Right cardiac atrium (tissue), 5 donors: ENCODE measurements at regions not wholly inside any gene's neighbourhood (a gene's known extent, or its start where the extent isn't known, plus 50 kb on each side); places are given as distances from the start of the nearest gene placed in this dataset.

ENCODE experiments used
- ATAC-seq, 2 donors: fragments of 200-7000 bp; cut with Tn5 transposase; one replicate each; pipeline versions ENCODE4 v1.8.0 to v1.9.1; 2020; ENCODE audit warnings: moderate library complexity in 2 of 2, mild to moderate bottlenecking in 1 of 2
- DNase-seq, 3 donors: peaks; one replicate each; pipeline ENCODE4 v3.0.0-alpha.2; 2020
- H3K27ac ChIP-seq: one replicate; pipeline ENCODE4 v1.5.1; 2013; ENCODE audit warnings: mild to moderate bottlenecking, low read length, control low read depth, moderate library complexity
- H3K27me3 ChIP-seq: one replicate; pipeline ENCODE4 v1.6.1; 2013; ENCODE audit not compliant: control insufficient read depth, insufficient read depth
- H3K4me1 ChIP-seq: one replicate; pipeline ENCODE4 v1.6.1; 2013; ENCODE audit warnings: low read length; ENCODE audit not compliant: control insufficient read depth, insufficient read depth
- H3K4me3 ChIP-seq: one replicate; pipeline ENCODE4 v1.5.1; 2013; ENCODE audit warnings: low read length, control low read depth
- H3K9me3 ChIP-seq: one replicate; pipeline ENCODE4 v1.6.1; 2013; ENCODE audit warnings: low read length; ENCODE audit not compliant: control insufficient read depth
- WGBS: extraction: QIAGEN DNeasy Blood & Tissue Kit; methylation state at CpG from one replicate; pipeline ENCODE4 v1.1.7; 2013; 5-methylcytosine and 5-hydroxymethylcytosine counted together
- intact Hi-C, 4 donors: fragments of 100-400 bp; cut with DNase I; formaldehyde crosslinking; loops; one replicate each; pipeline versions ENCODE4 v1.11.0 to v1.14.0; 2022 to 2023
- donor health status: healthy with polysubstance abuse.
- donor health status: DM: no; HTN: yes; CAD: no.
- donor health status: DM: no; HTN: no; CAD: no.
- donor health status: DM: no; HTN: yes; CAD: no; lungs with severe emphysema.
- donor health status: DM: yes; HTN: yes; CAD: no.

DNA sequence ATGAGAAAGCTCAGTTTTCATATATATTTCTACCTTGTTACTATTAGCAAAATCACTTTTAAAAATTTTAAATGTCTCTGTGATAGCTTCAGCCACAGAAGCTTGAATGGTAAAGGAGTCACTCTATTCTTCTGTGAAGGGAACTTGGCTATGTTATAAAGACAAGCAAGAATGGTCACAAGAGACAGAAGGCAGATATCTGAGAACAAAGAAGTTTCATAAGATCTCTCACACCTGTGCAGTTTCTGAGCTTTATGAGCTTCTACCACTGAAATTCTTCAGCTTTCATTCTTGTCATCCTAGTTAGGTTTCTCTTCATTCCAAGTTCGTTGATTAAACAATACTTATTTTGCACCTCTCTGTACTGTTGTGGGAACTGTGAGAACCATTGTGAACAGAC, 853.4 kb downstream of the IGSF11 start:
- H3K4me1 ChIP-seq, result no peaks in the 10 kb centered on the region
- intact Hi-C loops, result no loop called here
- no peak overlapping the region for H3K4me3 ChIP-seq
- no peak for DNase-seq
- no peaks in the 10 kb centered on the region for H3K27me3 ChIP-seq
- no peak overlapping the region for H3K27ac ChIP-seq
- no peak for ATAC-seq
- WGBS, result 51% methylated on average over 1 of the region's 1 CpG
- no peaks in the 10 kb centered on the region for H3K9me3 ChIP-seq

DNA sequence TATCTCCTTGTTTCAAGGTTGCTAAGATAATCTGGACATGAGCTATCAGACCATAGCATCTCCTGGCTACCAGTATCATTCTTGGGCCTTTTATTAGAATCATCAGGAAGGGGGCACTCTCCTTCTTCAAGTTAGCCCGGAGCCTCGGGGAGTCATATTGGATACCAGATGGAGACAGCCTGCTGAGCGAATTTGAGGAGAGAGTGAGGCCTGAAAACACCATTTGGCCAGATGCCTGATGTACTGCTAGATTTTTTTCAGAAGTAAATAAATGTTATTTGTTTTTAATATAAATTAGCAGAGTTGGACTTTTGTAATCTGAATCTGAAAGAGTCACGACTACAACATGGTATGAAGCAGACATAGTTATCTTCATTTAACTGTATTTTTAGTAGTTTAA, 848.6 kb downstream of the IGSF11 start:
- Histone ChIP-seq H3K27ac (no peak overlapping the region), H3K9me3 (no peaks in the 10 kb centered on the region), H3K4me1 (no peaks in the 10 kb centered on the region), H3K27me3 (no peaks in the 10 kb centered on the region), H3K4me3 (no peak overlapping the region)
- 60% methylated on average over 4 of the region's 4 CpGs for WGBS
- ATAC-seq, result no peak
- no peak for DNase-seq
- intact Hi-C loops, result no loop called here

DNA sequence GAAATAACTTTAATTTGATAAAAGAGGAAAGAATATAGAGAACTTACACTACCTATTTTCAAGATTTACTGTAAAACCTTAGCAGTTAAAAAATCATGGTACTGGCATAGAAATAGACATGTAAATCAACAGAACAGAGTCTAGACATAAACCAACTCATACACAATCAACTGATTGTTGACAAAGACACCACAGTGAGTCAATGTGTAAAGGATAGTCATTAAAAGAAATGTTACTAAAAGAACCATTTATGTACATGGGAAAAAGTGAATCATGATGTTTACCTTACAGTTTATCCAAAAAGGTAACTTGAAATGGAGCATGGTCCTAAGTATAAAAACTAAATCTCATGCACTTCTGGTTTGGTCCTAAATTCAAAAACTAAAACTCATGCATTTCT, 847.4 kb downstream of the IGSF11 start:
- Histone ChIP-seq H3K9me3 (no peaks in the 10 kb centered on the region), H3K4me1 (no peaks in the 10 kb centered on the region), H3K27me3 (no peaks in the 10 kb centered on the region), H3K4me3 (no peak overlapping the region), H3K27ac (no peak overlapping the region)
- ATAC-seq (no peak), DNase-seq (no peak)
- intact Hi-C loops, result no loop called here

DNA sequence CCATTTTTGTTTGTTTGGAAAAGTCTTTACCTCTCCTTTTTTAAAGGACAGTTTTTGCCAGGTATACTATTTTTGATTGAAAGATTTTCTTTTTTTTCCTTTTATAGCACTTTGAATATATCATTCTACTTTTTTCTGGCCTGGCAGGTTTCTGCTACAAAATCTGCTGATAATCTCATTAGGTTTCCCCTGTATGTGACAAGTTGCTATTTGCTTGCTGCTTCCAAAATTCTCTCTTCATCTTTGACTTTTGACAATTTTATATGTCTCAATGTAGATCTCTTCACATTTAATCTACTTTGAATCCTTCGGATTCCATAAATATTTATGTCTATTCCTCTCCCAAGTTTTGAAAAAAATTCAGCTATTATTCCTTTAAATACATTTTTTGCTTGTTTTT, 838.5 kb downstream of the IGSF11 start:
- 76% methylated on average over 1 of the region's 1 CpG for WGBS
- Histone ChIP-seq H3K9me3 (no peaks in the 10 kb centered on the region), H3K27me3 (no peaks in the 10 kb centered on the region), H3K27ac (no peak overlapping the region), H3K4me3 (no peak overlapping the region), H3K4me1 (no peaks in the 10 kb centered on the region)
- DNase-seq (no peak), ATAC-seq (no peak)
- intact Hi-C loops, result no loop called here

DNA sequence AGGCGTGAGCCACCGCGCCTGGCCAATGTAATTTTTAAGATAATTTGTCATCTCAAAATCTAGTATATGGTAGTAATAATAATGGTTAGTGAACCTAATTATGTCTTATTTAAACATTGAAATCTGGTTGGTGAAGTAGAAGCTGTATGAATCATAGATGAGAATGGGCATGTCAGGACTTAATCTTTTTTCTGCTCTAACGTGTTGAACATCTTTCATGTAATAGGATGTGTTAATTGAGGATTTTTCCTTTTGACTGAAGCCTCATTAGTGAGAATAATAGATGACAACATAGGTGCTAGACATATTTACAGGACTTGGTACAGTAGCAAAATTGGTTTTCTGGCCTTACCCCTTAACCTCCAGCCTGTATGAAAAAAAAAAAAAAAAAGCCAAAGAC, 835.6 kb downstream of the IGSF11 start:
- no peak for DNase-seq
- H3K4me1 ChIP-seq, result no peaks in the 10 kb centered on the region
- intact Hi-C loops, result no loop called here
- no peak for ATAC-seq
- H3K4me3 ChIP-seq, result no peak overlapping the region
- no peaks in the 10 kb centered on the region for H3K9me3 ChIP-seq
- H3K27ac ChIP-seq, result no peak overlapping the region
- WGBS, result 88% methylated on average over 4 of the region's 4 CpGs
- H3K27me3 ChIP-seq, result no peaks in the 10 kb centered on the region

DNA sequence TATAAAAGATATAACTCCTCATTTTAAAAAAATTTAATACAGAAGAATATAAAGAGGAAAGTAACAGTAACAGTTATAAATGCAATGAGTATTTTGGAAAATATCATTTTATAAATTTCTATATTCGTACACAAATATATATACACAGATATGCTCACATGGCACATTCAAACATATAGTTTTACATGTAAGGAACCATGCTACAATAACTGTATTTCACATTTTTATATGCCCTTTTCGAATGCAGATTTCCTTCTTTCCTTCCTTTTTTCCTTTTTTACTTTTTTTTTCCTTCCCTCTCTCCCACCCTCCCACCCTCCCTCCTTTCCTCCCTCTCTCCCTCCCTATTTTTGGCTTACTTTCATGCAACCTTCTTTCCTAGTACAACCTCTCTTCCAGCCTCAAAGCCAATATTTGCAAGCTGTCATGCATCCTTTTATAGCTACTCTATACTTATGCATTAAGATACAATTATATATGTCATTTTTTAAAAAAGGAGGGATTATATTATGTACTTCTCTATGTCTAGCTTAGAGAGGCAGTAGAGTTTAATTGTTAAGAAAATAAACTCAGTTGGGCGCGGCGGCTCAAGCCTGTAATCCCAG, 830.5 kb downstream of the IGSF11 start:
- Histone ChIP-seq H3K4me1 (no peaks in the 10 kb centered on the region), H3K27ac (no peak overlapping the region), H3K4me3 (no peak overlapping the region), H3K9me3 (no peaks in the 10 kb centered on the region), H3K27me3 (no peaks in the 10 kb centered on the region)
- 89% methylated on average over 5 of the region's 5 CpGs for WGBS
- intact Hi-C loops, result no loop called here
- DNase-seq (no peak), ATAC-seq (no peak)

DNA sequence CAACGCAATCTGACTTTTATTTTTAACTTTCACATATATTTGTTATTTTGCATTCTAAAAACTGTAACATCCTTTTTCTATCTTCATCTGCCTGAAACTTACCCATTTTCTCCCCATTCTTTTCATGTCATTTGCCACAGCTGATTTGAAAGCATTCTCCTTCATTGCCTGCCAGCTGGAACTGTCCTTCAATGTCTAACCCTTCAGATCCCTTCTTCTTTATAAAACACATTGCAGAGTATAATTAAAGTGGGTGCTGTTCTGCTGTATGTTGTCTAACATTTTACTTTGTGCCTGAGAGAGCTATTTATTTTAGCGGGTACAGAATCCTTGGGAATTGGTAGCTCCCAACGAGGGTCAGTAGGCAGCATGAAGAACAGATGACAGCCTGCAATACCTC, 827.4 kb downstream of the IGSF11 start:
- Histone ChIP-seq H3K27me3 (no peaks in the 10 kb centered on the region), H3K4me1 (no peaks in the 10 kb centered on the region), H3K4me3 (no peak overlapping the region), H3K27ac (no peak overlapping the region), H3K9me3 (no peaks in the 10 kb centered on the region)
- 65% methylated on average over 3 of the region's 3 CpGs for WGBS
- ATAC-seq (no peak), DNase-seq (no peak)
- intact Hi-C loops, result no loop called here

DNA sequence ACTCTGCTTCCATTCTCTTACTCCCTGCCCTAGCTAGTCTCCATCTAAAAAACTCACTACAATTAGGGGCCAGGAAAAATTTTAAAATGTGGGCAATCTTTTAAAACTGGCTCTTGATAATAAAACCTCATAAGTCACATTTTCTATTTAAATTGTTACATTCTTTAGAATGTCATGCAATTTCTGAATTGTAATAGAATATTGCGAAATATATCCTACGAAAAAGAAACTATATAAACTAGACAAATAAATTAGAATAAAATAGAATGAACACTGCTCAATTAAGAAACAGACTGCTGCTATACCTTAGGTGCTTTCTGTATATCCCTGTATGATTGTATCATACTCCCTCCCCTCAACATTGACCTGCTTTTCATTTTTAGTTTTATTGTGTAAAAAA, 826.0 kb downstream of the IGSF11 start:
- intact Hi-C loops, result no loop called here
- WGBS, result 47% methylated on average over 2 of the region's 2 CpGs

DNA sequence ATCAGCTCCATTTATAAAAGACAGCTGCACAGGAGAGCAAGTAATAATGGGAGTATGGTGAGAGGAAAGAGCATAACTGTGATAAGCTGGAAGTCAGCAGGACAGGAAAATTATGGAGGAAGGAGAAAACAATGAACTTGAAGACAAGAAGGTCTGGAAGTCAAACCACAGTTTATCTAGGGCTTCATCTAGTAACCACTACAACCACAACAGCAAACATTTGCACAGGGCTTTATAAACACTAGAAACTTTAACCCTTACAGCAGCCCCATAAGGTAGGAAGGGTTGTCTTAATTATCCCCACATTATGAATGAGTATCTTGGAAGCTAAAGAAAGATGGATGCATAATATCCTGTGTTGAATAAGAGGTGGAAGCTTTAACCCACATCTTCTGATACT, 820.8 kb downstream of the IGSF11 start:
- no peaks in the 10 kb centered on the region for H3K4me1 ChIP-seq
- H3K27ac ChIP-seq, result no peak overlapping the region
- no peaks in the 10 kb centered on the region for H3K27me3 ChIP-seq
- no peaks in the 10 kb centered on the region for H3K9me3 ChIP-seq
- ATAC-seq, result no peak
- intact Hi-C loops, result no loop called here
- no peak overlapping the region for H3K4me3 ChIP-seq
- no peak for DNase-seq

More for the DNA sequence above, 826.0 kb downstream of the IGSF11 start:
- H3K27me3 ChIP-seq, result no peaks in the 10 kb centered on the region
- ATAC-seq (no peak), DNase-seq (no peak)
- H3K27ac ChIP-seq, result no peak overlapping the region
- H3K9me3 ChIP-seq, result no peaks in the 10 kb centered on the region
- H3K4me3 ChIP-seq, result no peak overlapping the region
- H3K4me1 ChIP-seq, result no peaks in the 10 kb centered on the region

DNA sequence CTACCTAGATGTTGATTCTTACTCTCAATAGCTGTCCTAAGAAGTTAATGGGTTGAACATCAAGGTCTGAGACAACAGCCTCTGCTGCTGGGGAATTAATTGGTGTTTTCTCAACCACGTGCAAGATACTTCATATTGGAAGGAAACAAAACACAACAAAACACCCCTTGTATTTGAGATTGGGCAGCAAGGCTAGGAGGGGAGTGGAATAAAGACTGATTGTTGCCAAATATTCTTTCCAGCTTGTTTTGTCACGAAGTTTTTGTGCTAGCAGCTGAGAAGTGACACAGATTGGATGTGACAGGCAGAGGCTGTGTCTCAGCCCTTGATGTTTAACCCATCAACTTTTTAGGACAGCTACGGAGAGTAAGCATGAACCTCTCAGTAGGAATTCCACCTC, 808.4 kb downstream of the IGSF11 start:
- H3K9me3 ChIP-seq, result no peaks in the 10 kb centered on the region
- H3K4me1 ChIP-seq, result no peaks in the 10 kb centered on the region
- no peak for ATAC-seq
- H3K4me3 ChIP-seq, result no peak overlapping the region
- 44% methylated on average over 3 of the region's 3 CpGs for WGBS
- H3K27me3 ChIP-seq, result no peaks in the 10 kb centered on the region
- DNase-seq, result no peak
- intact Hi-C loops, result no loop called here
- H3K27ac ChIP-seq, result no peak overlapping the region

DNA sequence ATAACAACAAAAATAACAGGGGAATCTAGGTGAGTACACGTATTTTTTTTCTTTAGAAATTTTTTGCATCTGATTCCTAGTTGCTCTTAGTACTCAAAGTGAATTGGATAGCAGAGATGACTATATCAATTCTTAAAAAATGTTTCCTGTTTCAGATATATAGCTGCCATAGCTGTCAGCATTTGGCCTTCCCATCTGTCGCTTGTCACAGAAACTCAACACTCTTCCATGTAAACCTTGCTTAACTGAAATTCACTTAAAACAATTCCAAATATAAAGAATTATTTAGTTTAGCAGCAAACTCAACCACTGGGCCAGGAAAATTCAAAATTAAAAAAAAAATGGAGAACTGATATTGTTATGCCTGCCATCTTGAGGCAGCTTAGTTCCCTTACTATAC, 807.5 kb downstream of the IGSF11 start:
- Histone ChIP-seq H3K27ac (no peak overlapping the region), H3K4me3 (no peak overlapping the region), H3K4me1 (no peaks in the 10 kb centered on the region), H3K9me3 (no peaks in the 10 kb centered on the region), H3K27me3 (no peaks in the 10 kb centered on the region)
- intact Hi-C loops, result no loop called here
- no peak for ATAC-seq
- WGBS, result 64% methylated on average over 2 of the region's 2 CpGs
- no peak for DNase-seq

DNA sequence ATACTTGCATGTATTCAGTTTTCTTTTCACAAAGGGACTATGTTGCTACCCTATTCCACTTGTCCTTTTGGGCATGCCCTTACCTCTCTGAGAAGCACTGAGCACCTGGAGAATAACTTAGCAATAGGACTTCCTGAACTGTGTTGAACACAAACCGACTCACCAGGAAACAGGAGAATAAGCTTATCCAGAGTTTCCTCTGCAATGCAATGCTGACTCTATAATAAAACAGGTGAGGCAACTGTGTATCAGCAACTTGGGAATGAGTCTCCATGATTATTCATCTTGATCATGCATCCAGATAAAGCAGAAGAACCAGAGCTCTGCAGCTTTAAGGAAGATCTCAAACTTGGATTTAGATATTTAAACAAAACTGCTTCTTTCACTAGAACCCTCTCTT, 806.5 kb downstream of the IGSF11 start:
- DNase-seq (no peak), ATAC-seq (no peak)
- no peaks in the 10 kb centered on the region for H3K27me3 ChIP-seq
- H3K4me1 ChIP-seq, result no peaks in the 10 kb centered on the region
- no peaks in the 10 kb centered on the region for H3K9me3 ChIP-seq
- H3K27ac ChIP-seq, result no peak overlapping the region
- intact Hi-C loops, result no loop called here
- H3K4me3 ChIP-seq, result no peak overlapping the region
- 56% methylated on average over 1 of the region's 1 CpG for WGBS
